NCI-H146 (cell line): ENCODE measurements at regions not wholly inside any gene's neighbourhood (a gene's known extent, or its start where the extent isn't known, plus 50 kb on each side); places are given as distances from the start of the nearest gene placed in this dataset.

ENCODE experiments used
- DNase-seq: peaks from one replicate; lab custom pipeline; 2025; lab: John Stamatoyannopoulos, UW

GRCh38 chr5:93057311-93057710 lies 523.7 kb downstream of the NR2F1-AS1 start:
- no peak for DNase-seq

- no peak for DNase-seq
Measured at GRCh38 chr5:93055971-93056370, 525.0 kb downstream of the NR2F1-AS1 start.

GRCh38 chr5:93055561-93055960 lies 525.5 kb downstream of the NR2F1-AS1 start:
- DNase-seq: no peak

GRCh38 chr5:93054424-93055163 lies 526.4 kb downstream of the NR2F1-AS1 start:
- no peak for DNase-seq

GRCh38 chr5:93053825-93054224 lies 527.2 kb downstream of the NR2F1-AS1 start:
- no peak for DNase-seq

- DNase-seq: no peak
Measured at GRCh38 chr5:93048858-93049257, 532.2 kb downstream of the NR2F1-AS1 start.

GRCh38 chr5:93044859-93045666 lies 536.0 kb downstream of the NR2F1-AS1 start:
- DNase-seq: no peak

GRCh38 chr5:93039888-93040287 lies 541.1 kb downstream of the NR2F1-AS1 start:
- DNase-seq: no peak

- DNase-seq: no peak
Measured at GRCh38 chr5:93034621-93035590, 546.1 kb downstream of the NR2F1-AS1 start.

GRCh38 chr5:93022796-93023447 lies 558.1 kb downstream of the NR2F1-AS1 start:
- no peak for DNase-seq

- DNase-seq: no peak
Measured at GRCh38 chr5:93022211-93022610, 558.8 kb downstream of the NR2F1-AS1 start.

- no peak for DNase-seq
Measured at GRCh38 chr5:93019896-93020295, 561.1 kb downstream of the NR2F1-AS1 start.

- DNase-seq: no peak
Measured at GRCh38 chr5:93018461-93018860, 562.6 kb downstream of the NR2F1-AS1 start.

GRCh38 chr5:93017849-93018248 lies 563.2 kb downstream of the NR2F1-AS1 start:
- DNase-seq: no peak

GRCh38 chr5:93017376-93017775 lies 563.6 kb downstream of the NR2F1-AS1 start:
- DNase-seq: no peak

GRCh38 chr5:93010616-93011015 lies 570.4 kb downstream of the NR2F1-AS1 start:
- DNase-seq: no peak

GRCh38 chr5:93010037-93010436 lies 571.0 kb downstream of the NR2F1-AS1 start:
- DNase-seq: no peak

- DNase-seq: no peak
Measured at GRCh38 chr5:93008502-93009207, 572.4 kb downstream of the NR2F1-AS1 start.

GRCh38 chr5:93006915-93007314 lies 574.1 kb downstream of the NR2F1-AS1 start:
- DNase-seq: no peak

GRCh38 chr5:92998456-92998855 lies 582.6 kb downstream of the NR2F1-AS1 start:
- DNase-seq: no peak

GRCh38 chr5:92994392-92994791 lies 586.6 kb downstream of the NR2F1-AS1 start:
- no peak for DNase-seq
